Erythroblast (primary cell): ENCODE measurements at regions not wholly inside any gene's neighbourhood (a gene's known extent, or its start where the extent isn't known, plus 50 kb on each side); places are given as distances from the start of the nearest gene placed in this dataset.
A peak's percentile ranks its signal among the peaks of the same experiment; 100 is the strongest.
"Not testable (repeated sequence)": the region's sequence is repeated elsewhere in the genome, so short reads cannot be mapped to it uniquely, and the experiment has no call there.

Experiments
- DNase-seq, 2 experiments: peaks; one replicate each; lab custom pipeline; 2025; lab: John Stamatoyannopoulos, UW
- GATA1 ChIP-seq: IDR thresholded peaks from 2 replicates; pipeline ENCODE4 v1.6.1; 2011; ENCODE audit warnings: low read depth, mild to moderate bottlenecking, control low read depth, low read length, moderate library complexity
- POLR2A ChIP-seq: IDR thresholded peaks from 2 replicates; pipeline ENCODE4 v1.6.1; 2011; ENCODE audit warnings: mild to moderate bottlenecking, low read length

- TF ChIP-seq GATA1 = no peak
- no peak for TF ChIP-seq POLR2A
- DNase-seq = no peak
Measured at GRCh38 chr3:194189243-194189791, 53.4 kb downstream of the HES1 start.

DNA sequence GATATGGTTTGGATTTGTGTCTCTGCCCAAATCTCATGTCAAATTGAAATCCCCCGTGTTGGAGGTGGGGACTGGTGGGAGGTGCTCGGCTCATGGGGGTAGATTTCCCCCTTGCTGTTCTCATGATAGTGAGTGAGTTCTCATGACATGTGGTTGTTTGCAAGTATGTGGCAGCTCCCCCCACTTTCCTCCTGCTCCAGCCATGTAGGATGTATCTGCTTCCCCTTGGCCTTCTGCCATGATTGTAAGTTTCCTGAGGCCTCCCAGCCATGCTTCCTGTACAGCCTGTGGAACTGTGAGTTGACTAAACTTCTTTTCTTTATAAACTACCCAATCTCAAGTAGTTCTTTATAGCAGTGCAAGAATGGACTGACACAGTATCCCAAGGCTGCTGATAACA is 55.9 kb downstream of the HES1 start:
- DNase-seq = not testable (repeated sequence)

- DNase-seq = no peak
- TF ChIP-seq POLR2A (no peak), GATA1 (no peak)
Measured at GRCh38 chr3:194194051-194194756, 58.3 kb downstream of the HES1 start.

GRCh38 chr3:194194757-194195085 is 58.8 kb downstream of the HES1 start:
- no peak for DNase-seq
- TF ChIP-seq GATA1 (no peak), POLR2A (no peak)

GRCh38 chr3:194195611-194196010 is 59.7 kb downstream of the HES1 start:
- no peak for TF ChIP-seq POLR2A
- no peak for TF ChIP-seq GATA1
- DNase-seq = no peak

GRCh38 chr3:194196876-194197275 is 60.9 kb downstream of the HES1 start:
- no peak for DNase-seq
- TF ChIP-seq POLR2A (no peak), GATA1 (no peak)

GRCh38 chr3:194197396-194197960 is 61.5 kb downstream of the HES1 start:
- TF ChIP-seq POLR2A (no peak), GATA1 (no peak)

DNA sequence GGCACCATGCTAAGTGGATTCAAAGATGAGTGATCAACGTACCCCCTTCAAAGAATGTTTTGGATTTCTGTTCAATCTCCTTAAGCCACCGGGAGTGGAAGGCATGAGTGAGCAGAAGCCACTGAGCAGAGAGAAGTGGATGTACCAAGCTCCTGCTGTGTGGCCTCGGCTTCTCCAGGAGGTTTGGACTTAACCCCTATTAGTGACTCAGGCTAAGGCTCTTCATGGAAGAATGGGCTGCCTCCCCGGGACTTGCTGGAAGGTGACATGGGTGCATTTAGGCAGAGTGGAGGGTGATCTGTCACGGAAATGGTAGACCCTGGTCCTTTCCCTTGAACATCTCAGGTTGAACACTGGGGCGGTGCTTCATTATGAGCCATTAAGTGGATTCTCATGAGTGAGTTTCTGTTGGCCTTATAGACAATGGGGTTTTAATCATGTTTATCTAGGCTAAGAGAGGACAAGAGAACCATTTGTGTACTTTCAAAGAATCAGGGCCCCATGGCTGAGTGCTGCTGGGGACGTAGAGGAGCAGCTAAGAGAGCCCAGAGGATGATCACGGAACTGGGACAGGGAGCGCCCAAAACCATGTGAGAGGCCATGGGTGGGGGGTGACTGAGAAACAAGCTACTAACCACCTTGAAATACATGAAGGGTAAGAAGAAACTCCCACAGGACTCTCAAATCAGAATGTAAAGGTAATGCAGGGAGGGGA is 62.2 kb downstream of the HES1 start:
- TF ChIP-seq POLR2A (no peak), GATA1 (no peak)

More at GRCh38 chr3:194197396-194197960, 61.5 kb downstream of the HES1 start:
- DNase-seq = no peak

DNA sequence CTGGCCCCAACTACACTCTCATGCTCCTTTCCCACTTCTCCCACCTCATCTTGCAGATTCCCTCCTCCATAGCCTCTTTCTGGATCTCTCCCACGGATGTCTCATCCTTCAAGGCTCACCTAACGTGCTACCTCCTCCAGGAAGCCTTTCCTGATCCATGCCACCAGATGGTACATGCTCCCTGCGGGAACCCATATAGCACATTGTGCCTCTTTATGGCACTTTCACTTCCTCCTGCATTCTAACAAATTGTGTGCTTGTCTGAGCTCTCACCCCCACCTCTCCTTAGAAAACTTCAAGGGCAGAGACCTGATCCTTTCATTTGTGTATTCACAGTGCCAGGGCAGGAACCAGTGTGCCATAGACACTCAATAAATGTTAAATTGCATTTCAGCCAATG is 63.0 kb downstream of the HES1 start:
- no peak for DNase-seq
- TF ChIP-seq POLR2A (no peak), GATA1 (no peak)

More for the DNA sequence above, 62.2 kb downstream of the HES1 start:
- DNase-seq = no peak

DNA sequence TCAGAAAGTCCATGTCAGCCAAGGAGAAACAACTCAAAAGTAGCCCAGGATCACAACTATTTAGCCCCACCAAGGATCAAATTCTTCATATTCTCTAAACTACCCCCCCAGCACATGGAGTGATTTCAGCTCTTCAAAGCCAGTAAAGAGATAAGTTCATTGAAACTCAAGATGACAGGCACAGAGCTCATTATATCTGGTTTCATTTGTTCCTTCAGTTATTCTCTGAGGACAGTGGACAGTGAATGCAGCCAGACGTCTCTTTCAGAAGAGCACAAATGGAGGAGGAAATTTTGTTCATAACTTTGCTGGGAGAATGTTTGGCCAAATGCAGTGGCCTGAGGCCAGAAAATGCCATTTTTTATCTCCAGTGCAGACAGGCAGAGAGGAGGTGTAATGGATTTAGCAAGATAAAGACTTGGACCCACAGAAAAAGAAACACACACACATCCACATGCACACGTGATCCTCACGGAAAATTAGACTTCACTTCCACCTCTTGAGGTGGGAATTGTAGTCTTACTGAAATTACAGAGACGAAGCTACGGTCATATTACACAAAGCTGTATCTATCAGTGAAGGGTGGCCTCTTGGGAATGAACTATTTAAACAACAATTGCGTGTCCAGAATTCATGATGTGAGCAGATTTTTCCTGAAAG is 64.6 kb downstream of the HES1 start:
- DNase-seq = peak in 1 of 2 experiments; percentile 45
- TF ChIP-seq GATA1 (no peak), POLR2A (no peak)

DNA sequence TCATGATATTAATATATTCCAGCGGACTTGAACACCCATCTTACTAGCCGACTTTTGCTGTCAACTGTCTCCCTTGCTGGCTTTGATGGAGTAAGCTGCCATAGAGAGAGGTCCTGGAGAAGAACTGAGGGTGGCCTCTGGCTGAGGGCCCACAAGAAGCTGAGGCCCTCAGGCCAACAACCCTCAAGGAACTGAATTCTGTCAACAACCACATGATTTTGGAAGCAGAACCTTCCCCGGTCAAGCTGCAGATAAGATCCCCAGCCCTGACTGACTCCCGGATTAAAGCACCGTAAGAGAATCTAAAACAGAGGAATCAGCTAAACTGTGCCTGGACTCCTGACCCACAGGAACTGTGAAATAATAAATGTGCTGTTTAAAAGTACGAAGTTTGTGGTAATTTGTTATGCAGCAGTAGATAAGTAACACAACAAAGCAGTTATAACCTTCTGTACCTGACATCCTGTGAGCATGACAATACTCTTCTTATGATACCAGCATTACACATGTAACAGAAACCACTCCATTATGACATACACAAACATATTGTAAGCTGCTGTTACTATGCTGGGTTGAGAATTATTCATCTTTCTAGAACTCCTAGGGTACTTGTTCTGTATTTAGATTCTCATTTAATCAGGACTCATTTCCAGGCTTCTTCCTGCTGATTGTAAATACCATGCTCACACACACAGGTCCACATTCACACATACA is 66.2 kb downstream of the HES1 start:
- DNase-seq = no peak
- no peak for TF ChIP-seq POLR2A

DNA sequence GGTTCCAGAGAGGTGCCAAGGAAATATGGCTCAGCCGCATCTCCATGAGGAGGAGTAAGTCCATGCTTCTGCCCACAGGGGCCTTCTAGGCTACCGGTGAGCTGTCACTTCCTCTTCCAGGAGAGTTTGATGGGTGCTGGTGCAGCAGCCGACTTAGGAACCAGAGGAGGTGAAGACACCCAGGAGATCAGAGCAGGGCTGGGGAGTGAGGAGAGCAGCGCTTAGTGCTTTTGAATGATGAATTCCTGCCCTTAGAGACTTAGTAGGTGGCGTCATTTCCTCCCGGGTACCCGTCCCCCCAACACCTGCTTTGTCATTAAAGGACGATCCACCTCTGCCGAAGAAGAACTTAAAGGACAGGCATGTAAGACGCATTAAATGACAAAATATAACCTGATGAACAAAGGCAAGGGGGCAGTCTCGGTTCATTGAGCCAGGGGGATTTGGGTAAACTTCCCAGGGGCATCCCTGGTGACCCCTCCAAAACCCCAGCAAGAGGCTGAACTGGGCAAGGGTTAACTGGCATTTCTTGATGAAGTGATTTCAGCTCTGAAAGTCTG is 67.6 kb downstream of the HES1 start:
- no peak for DNase-seq
- TF ChIP-seq GATA1 = no peak
- TF ChIP-seq POLR2A = no peak
